ENCODE measurements at regions not wholly inside any gene's neighbourhood (a gene's known extent, or its start where the extent isn't known, plus 50 kb on each side); places are given as distances from the start of the nearest gene placed in this dataset.

- Histone ChIP-seq H3K36me3 (ENCODE audit: insufficient read depth, low read depth, low read length) (no peaks in the 10 kb centered on the region), H3K27ac (ENCODE audit: low read length) (no peak overlapping the region), H3K9me3 (ENCODE audit: insufficient read depth, low read depth, low read length) (peaks cover 55% of the 10 kb centered on the region)
Observed at GRCh38 chr2:240269380-240269779, 128.9 kb upstream of the OTOS start.

GRCh38 chr2:240269886-240270285, 129.4 kb upstream of the OTOS start:
- H3K9ac ChIP-seq (ENCODE audit: low read depth, low read length): no peak overlapping the region

More at GRCh38 chr2:240269380-240269779, 128.9 kb upstream of the OTOS start:
- H3K9ac ChIP-seq (ENCODE audit: low read depth, low read length): no peak overlapping the region
- no peak overlapping the region for H3K4me3 ChIP-seq (ENCODE audit: low read length)
- H3K27me3 ChIP-seq (ENCODE audit: insufficient read depth, low read length): no peaks in the 10 kb centered on the region
- no peaks in the 10 kb centered on the region for H3K4me1 ChIP-seq (ENCODE audit: insufficient read depth, low read length)

GRCh38 chr2:240271716-240272341, 131.4 kb upstream of the OTOS start:
- H3K4me3 ChIP-seq (ENCODE audit: low read length): no peak overlapping the region

More at GRCh38 chr2:240269886-240270285, 129.4 kb upstream of the OTOS start:
- Histone ChIP-seq H3K9me3 (ENCODE audit: insufficient read depth, low read depth, low read length) (peaks cover 51% of the 10 kb centered on the region), H3K27ac (ENCODE audit: low read length) (no peak overlapping the region), H3K4me3 (ENCODE audit: low read length) (no peak overlapping the region), H3K27me3 (ENCODE audit: insufficient read depth, low read length) (no peaks in the 10 kb centered on the region), H3K36me3 (ENCODE audit: insufficient read depth, low read depth, low read length) (no peaks in the 10 kb centered on the region), H3K4me1 (ENCODE audit: insufficient read depth, low read length) (no peaks in the 10 kb centered on the region)

GRCh38 chr2:240275386-240275785, 134.9 kb upstream of the OTOS start:
- Histone ChIP-seq H3K9ac (ENCODE audit: low read depth, low read length) (no peak overlapping the region), H3K36me3 (ENCODE audit: insufficient read depth, low read depth, low read length) (no peaks in the 10 kb centered on the region), H3K4me1 (ENCODE audit: insufficient read depth, low read length) (no peaks in the 10 kb centered on the region), H3K4me3 (ENCODE audit: low read length) (no peak overlapping the region), H3K9me3 (ENCODE audit: insufficient read depth, low read depth, low read length) (peaks cover 33% of the 10 kb centered on the region), H3K27me3 (ENCODE audit: insufficient read depth, low read length) (no peaks in the 10 kb centered on the region; the same call in 1 of the 2 replicates), H3K27ac (ENCODE audit: low read length) (no peak overlapping the region)

More at GRCh38 chr2:240271716-240272341, 131.4 kb upstream of the OTOS start:
- H3K4me1 ChIP-seq (ENCODE audit: insufficient read depth, low read length): no peaks in the 10 kb centered on the region
- H3K9me3 ChIP-seq (ENCODE audit: insufficient read depth, low read depth, low read length): peaks cover 42% of the 10 kb centered on the region
- no peak overlapping the region for H3K27ac ChIP-seq (ENCODE audit: low read length)
- H3K36me3 ChIP-seq (ENCODE audit: insufficient read depth, low read depth, low read length): no peaks in the 10 kb centered on the region
- H3K27me3 ChIP-seq (ENCODE audit: insufficient read depth, low read length): no peaks in the 10 kb centered on the region
- H3K9ac ChIP-seq (ENCODE audit: low read depth, low read length): no peak overlapping the region

GRCh38 chr2:240277073-240277806, 136.8 kb upstream of the OTOS start:
- no peak overlapping the region for H3K4me3 ChIP-seq (ENCODE audit: low read length)
- H3K4me1 ChIP-seq (ENCODE audit: insufficient read depth, low read length): no peaks in the 10 kb centered on the region
- no peak overlapping the region for H3K9ac ChIP-seq (ENCODE audit: low read depth, low read length)
- H3K27me3 ChIP-seq (ENCODE audit: insufficient read depth, low read length): no peaks in the 10 kb centered on the region; the same call in 1 of the 2 replicates
- no peak overlapping the region for H3K27ac ChIP-seq (ENCODE audit: low read length)
- H3K36me3 ChIP-seq (ENCODE audit: insufficient read depth, low read depth, low read length): no peaks in the 10 kb centered on the region
- peaks cover 15% of the 10 kb centered on the region for H3K9me3 ChIP-seq (ENCODE audit: insufficient read depth, low read depth, low read length)

GRCh38 chr2:240277807-240278522, 137.5 kb upstream of the OTOS start:
- H3K4me1 ChIP-seq (ENCODE audit: insufficient read depth, low read length): no peaks in the 10 kb centered on the region
- H3K9me3 ChIP-seq (ENCODE audit: insufficient read depth, low read depth, low read length): peaks cover 7% of the 10 kb centered on the region; the same call in 1 of the 2 replicates
- H3K4me3 ChIP-seq (ENCODE audit: low read length): no peak overlapping the region
- H3K27me3 ChIP-seq (ENCODE audit: insufficient read depth, low read length): no peaks in the 10 kb centered on the region; the same call in 1 of the 2 replicates
- no peak overlapping the region for H3K27ac ChIP-seq (ENCODE audit: low read length)
- H3K9ac ChIP-seq (ENCODE audit: low read depth, low read length): no peak overlapping the region
- no peaks in the 10 kb centered on the region for H3K36me3 ChIP-seq (ENCODE audit: insufficient read depth, low read depth, low read length)

GRCh38 chr2:240278661-240279060, 138.2 kb upstream of the OTOS start:
- Histone ChIP-seq H3K27me3 (ENCODE audit: insufficient read depth, low read length) (no peaks in the 10 kb centered on the region; the same call in 1 of the 2 replicates), H3K27ac (ENCODE audit: low read length) (no peak overlapping the region), H3K9ac (ENCODE audit: low read depth, low read length) (no peak overlapping the region), H3K9me3 (ENCODE audit: insufficient read depth, low read depth, low read length) (peaks cover 1% of the 10 kb centered on the region; the same call in 1 of the 2 replicates), H3K4me1 (ENCODE audit: insufficient read depth, low read length) (no peaks in the 10 kb centered on the region), H3K4me3 (ENCODE audit: low read length) (no peak overlapping the region), H3K36me3 (ENCODE audit: insufficient read depth, low read depth, low read length) (no peaks in the 10 kb centered on the region)

GRCh38 chr2:240280621-240281020, 140.2 kb upstream of the OTOS start:
- Histone ChIP-seq H3K9ac (ENCODE audit: low read depth, low read length) (no peak overlapping the region), H3K27ac (ENCODE audit: low read length) (no peak overlapping the region), H3K4me3 (ENCODE audit: low read length) (no peak overlapping the region), H3K36me3 (ENCODE audit: insufficient read depth, low read depth, low read length) (no peaks in the 10 kb centered on the region), H3K4me1 (ENCODE audit: insufficient read depth, low read length) (no peaks in the 10 kb centered on the region), H3K27me3 (ENCODE audit: insufficient read depth, low read length) (no peaks in the 10 kb centered on the region; the same call in 1 of the 2 replicates), H3K9me3 (ENCODE audit: insufficient read depth, low read depth, low read length) (no peaks in the 10 kb centered on the region)

- no peaks in the 10 kb centered on the region for H3K4me1 ChIP-seq (ENCODE audit: insufficient read depth, low read length)
- H3K36me3 ChIP-seq (ENCODE audit: insufficient read depth, low read depth, low read length): no peaks in the 10 kb centered on the region
- H3K27me3 ChIP-seq (ENCODE audit: insufficient read depth, low read length): no peaks in the 10 kb centered on the region
- H3K9ac ChIP-seq (ENCODE audit: low read depth, low read length): no peak overlapping the region
- H3K4me3 ChIP-seq (ENCODE audit: low read length): no peak overlapping the region
- no peaks in the 10 kb centered on the region for H3K9me3 ChIP-seq (ENCODE audit: insufficient read depth, low read depth, low read length)
- H3K27ac ChIP-seq (ENCODE audit: low read length): no peak overlapping the region
Observed at GRCh38 chr2:240284503-240285259, 144.2 kb upstream of the OTOS start.

- H3K27me3 ChIP-seq (ENCODE audit: insufficient read depth, low read length): no peaks in the 10 kb centered on the region
- no peak overlapping the region for H3K27ac ChIP-seq (ENCODE audit: low read length)
- no peaks in the 10 kb centered on the region for H3K4me1 ChIP-seq (ENCODE audit: insufficient read depth, low read length)
- H3K9me3 ChIP-seq (ENCODE audit: insufficient read depth, low read depth, low read length): no peaks in the 10 kb centered on the region
- no peak overlapping the region for H3K9ac ChIP-seq (ENCODE audit: low read depth, low read length)
- H3K4me3 ChIP-seq (ENCODE audit: low read length): no peak overlapping the region
- H3K36me3 ChIP-seq (ENCODE audit: insufficient read depth, low read depth, low read length): no peaks in the 10 kb centered on the region
Observed at GRCh38 chr2:240285725-240286124, 145.3 kb upstream of the OTOS start.

- no peaks in the 10 kb centered on the region for H3K9me3 ChIP-seq (ENCODE audit: insufficient read depth, low read depth, low read length)
- H3K4me3 ChIP-seq (ENCODE audit: low read length): no peak overlapping the region
- 0 out of 2 replicates have a peak, but pooled peaks cover 1% of the 10 kb centered on the region for H3K4me1 ChIP-seq (ENCODE audit: insufficient read depth, low read length)
- H3K9ac ChIP-seq (ENCODE audit: low read depth, low read length): no peak overlapping the region
- H3K27me3 ChIP-seq (ENCODE audit: insufficient read depth, low read length): no peaks in the 10 kb centered on the region
- no peak overlapping the region for H3K27ac ChIP-seq (ENCODE audit: low read length)
- no peaks in the 10 kb centered on the region for H3K36me3 ChIP-seq (ENCODE audit: insufficient read depth, low read depth, low read length)
Observed at GRCh38 chr2:240286596-240286995, 146.1 kb upstream of the OTOS start.

Data from iPS-20b (cell line).